Stomach (tissue), 8 donors: ENCODE measurements at regions not wholly inside any gene's neighbourhood (a gene's known extent, or its start where the extent isn't known, plus 50 kb on each side); places are given as distances from the start of the nearest gene placed in this dataset.

Experiments
- DNase-seq, 2 donors: peaks; one replicate each; pipeline versions ENCODE4 v3.0.0 to v3.0.0-alpha.2; 2013 to 2019
- H3K27ac ChIP-seq, 5 donors: fragments of 200-600 bp in 4 of 5; sonication (generic) in 4 of 5; one replicate each; pipeline ENCODE4 v1.5.1; 2013 to 2019; ENCODE audit warnings: mild to moderate bottlenecking in 1 of 5, moderate library complexity in 1 of 5
- H3K27me3 ChIP-seq, 3 donors: fragments of 200-600 bp; sonication (generic); one replicate each; pipeline ENCODE4 v1.5.1; 2017 to 2019; ENCODE audit warnings: mixed run types in 1 of 3
- H3K36me3 ChIP-seq, 4 donors: fragments of 200-600 bp; sonication (generic); 1 replicate in 3 of 4; 2 replicates in 1 of 4; pipeline ENCODE4 v1.5.1; 2016 to 2019
- H3K4me1 ChIP-seq, 4 donors: fragments of 200-600 bp; sonication (generic); one replicate each; pipeline ENCODE4 v1.5.1; 2016 to 2019
- H3K4me3 ChIP-seq, 4 donors: fragments of 200-600 bp; sonication (generic) in 3 of 4; one replicate each; pipeline ENCODE4 v1.5.1; 2016 to 2019; ENCODE audit warnings: mild to moderate bottlenecking in 1 of 4
- H3K9me3 ChIP-seq, 4 donors: fragments of 200-600 bp; sonication (generic); one replicate each; pipeline ENCODE4 v1.5.1; 2016 to 2019
- CTCF ChIP-seq, 7 experiments: fragments of 450-650 bp in 4 of 7; fragments of 200-600 bp in 3 of 7; sonication (generic) in 3 of 7; IDR thresholded peaks; one replicate each; pipeline ENCODE4 v1.5.1; 2016 to 2019; ENCODE audit warnings: antibody characterized with exemption in 7 of 7, control low read depth in 2 of 7, mild to moderate bottlenecking in 1 of 7
- EP300 ChIP-seq: sonication (generic); formaldehyde crosslinking; IDR thresholded peaks from one replicate; pipeline ENCODE4 v1.6.1; 2017; ENCODE audit warnings: antibody characterized with exemption
- POLR2A ChIP-seq, 4 donors: fragments of 450-650 bp; IDR thresholded peaks; one replicate each; pipeline ENCODE4 v1.6.1; 2016; ENCODE audit warnings: antibody characterized with exemption in 4 of 4, control low read depth in 2 of 4, mild to moderate bottlenecking in 1 of 4, moderate library complexity in 1 of 4
- POLR2AphosphoS5 ChIP-seq, 3 donors: sonication (generic); formaldehyde crosslinking; IDR thresholded peaks; one replicate each; pipeline ENCODE4 v1.6.1; 2016; ENCODE audit warnings: antibody characterized with exemption in 3 of 3
- WGBS, 5 donors: extraction: QIAGEN DNeasy Blood & Tissue Kit in 3 of 5; methylation state at CpG; one replicate each; pipeline versions ENCODE4 v1.1.5 to v1.1.7; 2013 to 2018; 5-methylcytosine and 5-hydroxymethylcytosine counted together
- intact Hi-C: fragments of 100-400 bp; cut with DNase I; formaldehyde crosslinking; loops from one replicate; pipeline ENCODE4 v1.15.1; 2023; ENCODE audit warnings: low total_unique reads
- donor health status: healthy with polysubstance abuse.
- donor health status: Bipolar disorder and iron deficiency.
- donor health status: healthy.

- 75 to 83% (median 79%) methylated on average over 2 of the region's 2 CpGs for WGBS, 5 donors
Observed at GRCh38 chr3:164526250-164526649, 552.0 kb downstream of the SI start.

GRCh38 chr3:164524201-164524600 is 554.1 kb downstream of the SI start:
- Histone ChIP-seq H3K4me1 (no peaks in the 10 kb centered on the region), H3K4me3 (no peak overlapping the region), H3K9me3 (peaks cover 0 to 29% (median 16%) of the 10 kb centered on the region in 4 donors), H3K36me3 (no peaks in the 10 kb centered on the region), H3K27ac (no peak overlapping the region), H3K27me3 (no peaks in the 10 kb centered on the region)
- peak in 1 of 2 donors; percentile 17 for DNase-seq
- no peak for TF ChIP-seq CTCF (IDR thresholded peaks at IDR 0.05)
- no peak for TF ChIP-seq EP300
- no peak for TF ChIP-seq POLR2A (IDR thresholded peaks at IDR 0.05)
- TF ChIP-seq POLR2AphosphoS5 (IDR thresholded peaks at IDR 0.05), result no peak
- intact Hi-C loops, result no loop called here

More at GRCh38 chr3:164526250-164526649, 552.0 kb downstream of the SI start:
- no peak for DNase-seq
- H3K9me3 ChIP-seq, result peaks cover 0 to 15% (median 7%) of the 10 kb centered on the region in 4 donors
- H3K36me3 ChIP-seq, result no peaks in the 10 kb centered on the region
- intact Hi-C loops, result no loop called here
- H3K4me1 ChIP-seq, result no peaks in the 10 kb centered on the region
- TF ChIP-seq POLR2A (IDR thresholded peaks at IDR 0.05) (no peak), EP300 (no peak), POLR2AphosphoS5 (IDR thresholded peaks at IDR 0.05) (no peak), CTCF (IDR thresholded peaks at IDR 0.05) (no peak)
- no peak overlapping the region for H3K4me3 ChIP-seq
- H3K27me3 ChIP-seq, result no peaks in the 10 kb centered on the region
- H3K27ac ChIP-seq, result no peak overlapping the region

GRCh38 chr3:164522073-164522763 is 556.1 kb downstream of the SI start:
- no peak for DNase-seq
- no peaks in the 10 kb centered on the region for H3K36me3 ChIP-seq
- H3K4me1 ChIP-seq, result no peaks in the 10 kb centered on the region
- WGBS, 5 donors, result 87 to 93% (median 89%) methylated on average over 2 to 6 of the region's 6 CpGs
- no peaks in the 10 kb centered on the region for H3K27me3 ChIP-seq
- H3K4me3 ChIP-seq, result no peak overlapping the region
- intact Hi-C loops, result no loop called here
- peaks cover 0 to 43% (median 21%) of the 10 kb centered on the region in 4 donors for H3K9me3 ChIP-seq
- TF ChIP-seq POLR2AphosphoS5 (IDR thresholded peaks at IDR 0.05) (no peak), EP300 (no peak), CTCF (IDR thresholded peaks at IDR 0.05) (no peak), POLR2A (IDR thresholded peaks at IDR 0.05) (no peak)
- no peak overlapping the region for H3K27ac ChIP-seq

- Histone ChIP-seq H3K4me1 (no peaks in the 10 kb centered on the region), H3K27me3 (no peaks in the 10 kb centered on the region), H3K9me3 (peaks cover 0 to 43% (median 21%) of the 10 kb centered on the region in 4 donors), H3K4me3 (no peak overlapping the region), H3K27ac (no peak overlapping the region), H3K36me3 (no peaks in the 10 kb centered on the region)
- intact Hi-C loops, result no loop called here
- no peak for TF ChIP-seq CTCF (IDR thresholded peaks at IDR 0.05)
- no peak for TF ChIP-seq POLR2AphosphoS5 (IDR thresholded peaks at IDR 0.05)
- TF ChIP-seq POLR2A (IDR thresholded peaks at IDR 0.05), result no peak
- 68 to 97% (median 89%) methylated on average over 2 of the region's 2 CpGs for WGBS, 5 donors
- no peak for DNase-seq
Observed at GRCh38 chr3:164521644-164522043, 556.7 kb downstream of the SI start.
